Esophagus muscularis mucosa (tissue), 4 donors: ENCODE measurements at regions not wholly inside any gene's neighbourhood (a gene's known extent, or its start where the extent isn't known, plus 50 kb on each side); places are given as distances from the start of the nearest gene placed in this dataset.
A peak's percentile ranks its signal among the peaks of the same experiment; 100 is the strongest.

Experiments used
- DNase-seq: peaks from one replicate; pipeline ENCODE4 v3.0.0-alpha.2; 2017; ENCODE audit errors: extremely low spot score
- H3K27ac ChIP-seq, 4 donors: fragments of 200-600 bp; sonication (generic); replicated peaks in 1 of 4; 1 replicate in 3 of 4; 2 replicates in 1 of 4; pipeline ENCODE4 v1.5.1; 2016 to 2019; ENCODE audit warnings: mild to moderate bottlenecking in 1 of 4
- H3K27me3 ChIP-seq, 4 donors: fragments of 200-600 bp; sonication (generic); one replicate each; pipeline versions ENCODE4 v1.5.1 to v1.6.0; 2016 to 2019
- H3K36me3 ChIP-seq, 4 donors: fragments of 200-600 bp; sonication (generic); one replicate each; pipeline ENCODE4 v1.5.1; 2016 to 2019
- H3K4me1 ChIP-seq, 4 donors: fragments of 200-600 bp; sonication (generic); one replicate each; pipeline ENCODE4 v1.5.1; 2016 to 2019
- H3K4me3 ChIP-seq, 4 donors: fragments of 200-600 bp; sonication (generic); 1 replicate in 2 of 4; 2 replicates in 2 of 4; pipeline ENCODE4 v1.5.1; 2016 to 2019; ENCODE audit warnings: mild to moderate bottlenecking in 4 of 4, moderate library complexity in 1 of 4
- H3K9me3 ChIP-seq, 4 donors: fragments of 200-600 bp; sonication (generic); 1 replicate in 3 of 4; 2 replicates in 1 of 4; pipeline ENCODE4 v1.5.1; 2016 to 2019
- EP300 ChIP-seq: sonication (generic); formaldehyde crosslinking; IDR thresholded peaks from one replicate; pipeline ENCODE4 v1.6.1; 2017; ENCODE audit warnings: antibody characterized with exemption
- POLR2A ChIP-seq: fragments of 450-650 bp; IDR thresholded peaks from one replicate; pipeline ENCODE4 v1.6.1; 2017; ENCODE audit warnings: antibody characterized with exemption, moderate library complexity, mild to moderate bottlenecking, low read depth
- POLR2AphosphoS5 ChIP-seq, 2 donors: sonication (generic); formaldehyde crosslinking; IDR thresholded peaks; one replicate each; pipeline ENCODE4 v1.6.1; 2017; ENCODE audit warnings: antibody characterized with exemption in 2 of 2
- WGBS: methylation state at CpG from one replicate; pipeline ENCODE4 v1.1.5; 2018; 5-methylcytosine and 5-hydroxymethylcytosine counted together
- intact Hi-C: fragments of 100-400 bp; cut with DNase I; formaldehyde crosslinking; loops from one replicate; pipeline ENCODE4 v1.15.1; 2023
- TF ChIP-seq, protein P1 (sequence below), 3 experiments: fragments of 200-600 bp in 2 of 3; fragments of 450-650 bp in 1 of 3; sonication (generic) in 2 of 3; IDR thresholded peaks; one replicate each; pipeline ENCODE4 v1.5.1; 2017 to 2019; ENCODE audit warnings: antibody characterized with exemption in 3 of 3, mild to moderate bottlenecking in 2 of 3, moderate library complexity in 1 of 3

GRCh38 chr7:42671627-42672026 is 240.2 kb downstream of the C7orf25 start:
- Histone ChIP-seq H3K9me3 (peaks cover 0 to 7% (median 0%) of the 10 kb centered on the region in 4 donors), H3K4me1 (peaks cover 0 to 21% (median 9%) of the 10 kb centered on the region in 4 donors), H3K36me3 (no peaks in the 10 kb centered on the region), H3K27me3 (no peaks in the 10 kb centered on the region), H3K27ac (no peak overlapping the region), H3K4me3 (no peak overlapping the region)
- 36% methylated on average over 1 of the region's 1 CpG for WGBS
- intact Hi-C loops = no loop called here
- TF ChIP-seq POLR2AphosphoS5 (IDR thresholded peaks at IDR 0.05) (peak in 1 of 2 donors; percentile 55), POLR2A (no peak), EP300 (no peak)
- TF ChIP-seq, protein P1, sequence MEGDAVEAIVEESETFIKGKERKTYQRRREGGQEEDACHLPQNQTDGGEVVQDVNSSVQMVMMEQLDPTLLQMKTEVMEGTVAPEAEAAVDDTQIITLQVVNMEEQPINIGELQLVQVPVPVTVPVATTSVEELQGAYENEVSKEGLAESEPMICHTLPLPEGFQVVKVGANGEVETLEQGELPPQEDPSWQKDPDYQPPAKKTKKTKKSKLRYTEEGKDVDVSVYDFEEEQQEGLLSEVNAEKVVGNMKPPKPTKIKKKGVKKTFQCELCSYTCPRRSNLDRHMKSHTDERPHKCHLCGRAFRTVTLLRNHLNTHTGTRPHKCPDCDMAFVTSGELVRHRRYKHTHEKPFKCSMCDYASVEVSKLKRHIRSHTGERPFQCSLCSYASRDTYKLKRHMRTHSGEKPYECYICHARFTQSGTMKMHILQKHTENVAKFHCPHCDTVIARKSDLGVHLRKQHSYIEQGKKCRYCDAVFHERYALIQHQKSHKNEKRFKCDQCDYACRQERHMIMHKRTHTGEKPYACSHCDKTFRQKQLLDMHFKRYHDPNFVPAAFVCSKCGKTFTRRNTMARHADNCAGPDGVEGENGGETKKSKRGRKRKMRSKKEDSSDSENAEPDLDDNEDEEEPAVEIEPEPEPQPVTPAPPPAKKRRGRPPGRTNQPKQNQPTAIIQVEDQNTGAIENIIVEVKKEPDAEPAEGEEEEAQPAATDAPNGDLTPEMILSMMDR (IDR thresholded peaks at IDR 0.05) = no peak
- no peak for DNase-seq

DNA sequence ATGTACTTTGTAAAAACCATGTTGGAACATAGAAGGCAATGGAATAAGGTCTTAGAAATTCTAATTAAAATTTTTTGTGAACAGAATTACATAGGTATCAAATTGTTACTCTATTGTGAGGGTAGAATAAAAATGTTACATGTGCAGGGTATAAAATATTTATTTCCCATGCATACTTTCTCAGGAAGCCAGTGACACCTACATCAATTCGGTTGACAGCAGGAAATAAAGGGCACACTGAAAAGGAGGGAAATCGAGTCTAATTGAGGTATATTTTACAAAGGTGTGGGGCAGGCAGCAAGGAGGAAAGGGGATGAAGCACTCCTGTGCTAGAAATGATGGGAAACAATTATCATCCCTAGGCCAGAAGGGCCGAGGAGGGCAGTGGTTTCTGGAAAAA is 244.9 kb downstream of the C7orf25 start:
- H3K9me3 ChIP-seq = peaks cover 0 to 7% (median 0%) of the 10 kb centered on the region in 4 donors
- no peaks in the 10 kb centered on the region for H3K27me3 ChIP-seq
- no peaks in the 10 kb centered on the region for H3K36me3 ChIP-seq
- TF ChIP-seq POLR2AphosphoS5 (IDR thresholded peaks at IDR 0.05) (no peak), EP300 (no peak), POLR2A (no peak)
- TF ChIP-seq, protein P1 (IDR thresholded peaks at IDR 0.05) = no peak
- no peak overlapping the region for H3K27ac ChIP-seq
- intact Hi-C loops = no loop called here
- no peak overlapping the region for H3K4me3 ChIP-seq
- H3K4me1 ChIP-seq = peaks cover 0 to 16% (median 4%) of the 10 kb centered on the region in 4 donors
- no peak for DNase-seq
- 93% methylated on average over 3 of the region's 3 CpGs for WGBS

DNA sequence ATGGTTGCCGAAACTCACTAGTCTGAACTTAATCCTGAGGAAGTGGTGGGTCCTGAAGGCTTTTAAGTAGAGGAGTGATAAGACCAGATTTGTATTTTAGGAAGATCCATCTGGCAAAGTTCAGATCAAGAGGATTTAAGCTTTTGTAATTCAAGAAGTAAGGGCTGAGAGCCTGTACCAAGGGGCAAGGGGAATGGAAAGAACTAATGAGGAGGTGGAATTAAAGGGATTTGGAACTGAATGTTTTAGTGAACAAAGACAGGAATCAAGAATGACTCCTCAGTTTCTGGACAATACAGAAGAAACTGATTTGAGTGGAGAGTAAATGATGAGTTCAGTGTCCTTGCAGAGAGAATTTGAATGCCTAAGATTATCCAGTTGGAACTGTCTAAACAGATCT is 249.0 kb downstream of the C7orf25 start:
- intact Hi-C loops = no loop called here
- TF ChIP-seq, protein P1 (IDR thresholded peaks at IDR 0.05) = no peak
- TF ChIP-seq POLR2AphosphoS5 (IDR thresholded peaks at IDR 0.05) (no peak), POLR2A (no peak), EP300 (no peak)
- peaks cover 0 to 7% (median 0%) of the 10 kb centered on the region in 4 donors for H3K9me3 ChIP-seq
- H3K4me3 ChIP-seq = no peak overlapping the region
- H3K27ac ChIP-seq = no peak overlapping the region
- DNase-seq = no peak
- H3K27me3 ChIP-seq = no peaks in the 10 kb centered on the region
- no peaks in the 10 kb centered on the region for H3K36me3 ChIP-seq
- 96% methylated on average over 1 of the region's 1 CpG for WGBS
- H3K4me1 ChIP-seq = no peaks in the 10 kb centered on the region

- 90% methylated on average over 2 of the region's 2 CpGs for WGBS
- TF ChIP-seq, protein P1 (IDR thresholded peaks at IDR 0.05) = no peak
- TF ChIP-seq POLR2AphosphoS5 (IDR thresholded peaks at IDR 0.05) = no peak
- no peak for TF ChIP-seq EP300
- no peak for TF ChIP-seq POLR2A
- no peaks in the 10 kb centered on the region for H3K36me3 ChIP-seq
- H3K4me3 ChIP-seq = no peak overlapping the region
- intact Hi-C loops = no loop called here
- no peaks in the 10 kb centered on the region for H3K4me1 ChIP-seq
- H3K27ac ChIP-seq = no peak overlapping the region
- DNase-seq = peak; percentile 10
- H3K27me3 ChIP-seq = no peaks in the 10 kb centered on the region
- no peaks in the 10 kb centered on the region for H3K9me3 ChIP-seq
Observed at GRCh38 chr7:42661312-42661711, 250.6 kb downstream of the C7orf25 start.

DNA sequence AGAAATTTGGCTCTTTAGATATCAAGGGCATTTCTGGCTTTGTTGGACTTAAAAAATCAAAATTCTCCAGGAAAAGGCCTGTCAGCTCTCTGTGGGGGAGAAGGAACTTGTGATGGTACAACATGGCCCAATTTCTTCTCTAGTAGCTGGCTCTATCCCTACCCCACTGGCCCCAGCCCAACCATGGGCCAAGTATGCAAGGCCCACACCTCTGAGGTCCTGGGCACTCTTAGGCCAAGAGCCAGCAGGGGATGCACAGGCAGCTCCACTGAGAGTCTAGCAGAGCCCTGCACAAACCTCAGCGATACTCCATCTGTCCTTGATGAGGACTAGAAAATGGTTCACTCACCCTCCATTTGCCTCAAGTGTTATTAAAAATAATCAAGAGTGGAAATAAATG is 261.2 kb downstream of the C7orf25 start:
- Histone ChIP-seq H3K9me3 (peaks cover 0 to 9% (median 0%) of the 10 kb centered on the region in 4 donors), H3K27ac (no peak overlapping the region), H3K4me1 (no peaks in the 10 kb centered on the region), H3K27me3 (no peaks in the 10 kb centered on the region), H3K4me3 (no peak overlapping the region), H3K36me3 (no peaks in the 10 kb centered on the region)
- 78% methylated on average over 1 of the region's 1 CpG for WGBS
- intact Hi-C loops = no loop called here
- TF ChIP-seq POLR2AphosphoS5 (IDR thresholded peaks at IDR 0.05) (no peak), EP300 (no peak), POLR2A (no peak)
- TF ChIP-seq, protein P1 (IDR thresholded peaks at IDR 0.05) = no peak
- no peak for DNase-seq
